ENCODE measurements at regions not wholly inside any gene's neighbourhood (a gene's known extent, or its start where the extent isn't known, plus 50 kb on each side); places are given as distances from the start of the nearest gene placed in this dataset.

- no peak for DNase-seq (ENCODE audit: low spot score)
These were observed 103.4 kb upstream of the HAAO start for GRCh38 chr2:42895791-42896135.

DNA sequence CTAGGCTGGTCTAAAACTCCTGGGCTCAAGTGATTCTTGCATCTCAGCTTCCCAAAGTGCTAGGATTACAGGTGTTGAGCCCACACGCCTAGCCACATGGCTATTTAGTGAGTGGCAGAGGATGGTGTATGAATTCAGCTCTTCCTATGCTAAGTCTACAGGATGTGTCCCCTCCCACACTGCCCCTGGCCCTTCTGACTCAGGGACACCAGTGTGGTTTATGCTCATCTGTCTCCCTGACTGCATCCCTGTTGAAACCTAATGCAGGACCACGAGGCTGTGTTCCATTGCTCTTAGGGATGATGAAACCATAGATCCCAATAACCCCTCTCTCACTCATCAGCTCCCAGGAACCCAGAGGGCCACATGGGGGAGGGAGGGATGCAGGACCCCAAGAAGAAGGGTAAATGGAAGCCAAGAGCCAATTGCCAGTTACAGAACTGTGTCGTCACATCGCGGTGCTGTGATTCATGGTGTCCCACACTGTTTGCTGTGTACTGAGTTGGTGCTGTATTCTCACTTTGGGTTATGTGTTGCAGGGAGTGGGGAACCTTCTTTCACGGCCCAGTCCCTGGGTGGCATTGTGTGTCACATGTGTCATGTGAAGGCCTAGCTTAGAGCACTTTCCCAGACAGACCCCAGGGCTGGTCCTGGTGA, 102.9 kb upstream of the HAAO start:
- no peak for DNase-seq (ENCODE audit: low spot score)

- no peak for DNase-seq (ENCODE audit: low spot score)
These were observed 100.8 kb upstream of the HAAO start for GRCh38 chr2:42893047-42893758.

DNA sequence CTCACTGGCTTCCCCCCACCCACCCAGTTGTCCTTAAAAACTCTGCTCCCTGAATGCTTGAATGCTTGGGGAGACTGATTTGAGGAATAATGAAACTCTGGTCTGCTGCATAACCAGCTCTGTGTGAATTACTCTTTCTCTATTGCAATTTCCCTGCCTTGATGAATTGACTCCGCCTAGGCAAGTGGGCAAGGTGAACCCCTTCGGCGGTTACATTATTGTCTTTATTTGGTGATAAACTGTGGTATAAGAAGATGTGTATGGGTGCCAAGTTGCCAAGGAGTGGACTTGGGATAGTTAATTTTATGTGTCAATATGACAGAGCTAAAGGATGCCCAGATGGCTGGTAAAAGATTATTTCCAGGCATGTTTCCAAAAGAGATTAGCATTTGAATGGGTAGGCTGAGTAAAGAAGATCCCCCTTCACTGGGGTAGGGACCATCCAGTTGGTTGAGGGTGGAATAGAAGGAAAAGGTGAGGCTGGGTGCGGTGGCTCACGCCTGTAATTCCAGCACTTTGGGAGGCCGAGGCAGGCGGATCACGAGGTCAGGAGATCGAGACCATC, 98.5 kb upstream of the HAAO start:
- no peak for DNase-seq (ENCODE audit: low spot score)

GRCh38 chr2:42888321-42889245, 96.2 kb upstream of the HAAO start:
- no peak for DNase-seq (ENCODE audit: low spot score)

DNA sequence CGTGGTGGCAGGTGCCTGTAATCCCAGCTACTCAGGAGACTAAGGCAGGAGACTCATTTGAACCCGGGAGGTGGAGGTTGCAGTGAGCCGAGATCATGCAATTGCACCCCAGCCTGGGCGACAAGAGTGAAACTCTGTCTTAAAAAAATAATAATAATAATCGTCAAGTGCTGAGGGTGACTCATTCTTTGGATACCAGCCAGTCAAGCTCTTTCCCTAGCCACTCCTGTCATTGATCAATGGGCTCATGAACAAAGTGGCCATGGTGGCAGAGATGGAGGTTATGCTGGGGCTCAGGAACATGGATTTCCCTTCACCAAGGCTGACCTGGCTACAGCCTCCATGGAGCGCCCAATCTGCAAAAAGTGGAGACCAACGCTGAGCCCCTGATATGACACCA, 94.5 kb upstream of the HAAO start:
- DNase-seq (ENCODE audit: low spot score), result no peak

GRCh38 chr2:42882756-42883155, 90.4 kb upstream of the HAAO start:
- no peak for DNase-seq (ENCODE audit: low spot score)

GRCh38 chr2:42881732-42882131, 89.3 kb upstream of the HAAO start:
- DNase-seq (ENCODE audit: low spot score), result peak; percentile 57

DNA sequence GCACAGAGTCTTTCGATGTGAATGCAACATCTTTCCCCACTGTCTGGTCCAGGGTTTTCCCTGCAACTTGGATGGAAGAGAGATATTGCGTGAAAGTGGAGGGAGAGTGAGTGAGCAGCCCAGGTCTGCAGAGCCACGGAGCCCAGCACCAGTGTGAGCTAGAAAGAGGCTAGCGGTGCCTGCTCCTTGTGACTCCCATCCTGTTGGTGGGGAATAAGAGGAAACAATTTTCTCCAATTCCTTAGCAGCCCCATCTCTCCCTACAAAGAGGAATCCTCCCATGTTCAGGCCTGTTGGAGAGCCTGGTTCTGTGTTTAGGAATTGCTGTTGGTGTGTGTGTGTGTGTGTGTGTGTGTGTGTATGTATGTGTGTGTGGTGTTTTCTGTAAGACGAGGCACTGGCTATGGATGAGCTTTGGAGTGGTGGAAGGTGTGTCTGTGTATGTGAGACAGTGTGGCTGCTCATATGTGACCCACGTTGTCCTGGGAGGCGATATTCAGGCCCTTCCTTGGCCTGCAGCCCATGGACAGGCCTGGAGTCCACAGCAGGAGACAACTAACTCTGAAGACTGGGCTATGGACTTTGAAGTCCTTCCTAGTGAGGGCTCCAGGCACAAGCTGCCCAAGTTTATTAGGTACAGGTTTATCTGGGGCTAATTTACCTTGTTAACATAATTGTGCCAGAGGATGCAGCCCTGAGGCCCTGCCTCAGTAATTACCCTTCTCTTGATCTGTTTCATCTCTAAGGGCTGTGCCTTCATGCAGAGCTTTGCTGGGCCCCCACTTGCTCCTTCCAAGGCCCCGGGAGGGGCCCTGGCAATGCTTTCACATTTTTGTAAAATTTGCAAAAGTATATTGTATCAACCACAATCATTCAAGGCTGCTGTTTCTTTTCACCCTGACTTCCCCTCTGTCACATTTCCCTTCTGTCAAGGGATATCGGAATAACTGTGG, 88.6 kb upstream of the HAAO start:
- DNase-seq (ENCODE audit: low spot score), result no peak

DNA sequence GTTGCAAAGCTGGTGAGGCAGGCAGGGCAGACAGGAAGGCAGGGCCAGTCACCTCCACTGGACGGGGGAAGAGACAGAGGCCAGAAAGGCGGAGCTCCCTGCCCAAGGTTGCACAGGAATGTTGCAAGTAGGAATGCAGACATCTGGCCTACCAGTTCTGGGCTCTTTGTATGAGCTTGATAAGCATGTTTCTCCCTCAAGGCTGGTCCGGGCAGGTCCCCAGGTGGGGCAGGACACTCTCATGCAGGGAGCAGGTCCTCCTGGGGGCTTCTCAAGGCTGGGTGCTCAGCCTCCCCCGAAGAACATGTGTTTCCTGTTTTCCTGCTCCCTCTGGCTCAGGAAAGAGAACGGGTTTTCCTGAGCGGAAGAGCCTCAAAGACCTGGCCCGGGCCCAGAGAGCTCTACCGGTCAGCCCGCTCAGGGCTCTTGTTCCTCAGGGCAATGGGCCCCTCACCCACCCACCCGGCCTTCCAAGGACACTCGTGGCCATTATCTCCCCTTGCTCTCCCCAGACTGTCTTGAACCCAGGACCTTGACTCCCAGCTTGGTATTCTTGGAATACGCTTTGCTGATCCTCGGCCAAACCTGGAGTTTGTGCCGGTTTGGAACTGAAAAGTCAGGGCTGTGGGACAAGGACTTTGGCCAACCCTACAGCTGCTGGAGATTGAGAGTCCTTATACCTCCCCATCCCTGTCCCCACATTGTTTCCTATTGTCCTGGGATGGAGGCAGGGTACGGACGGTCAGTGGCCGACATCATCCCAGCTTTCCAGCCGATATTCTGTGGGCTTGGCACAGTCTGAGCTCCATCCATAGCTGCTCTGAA, 87.7 kb upstream of the HAAO start:
- no peak for DNase-seq (ENCODE audit: low spot score)

DNA sequence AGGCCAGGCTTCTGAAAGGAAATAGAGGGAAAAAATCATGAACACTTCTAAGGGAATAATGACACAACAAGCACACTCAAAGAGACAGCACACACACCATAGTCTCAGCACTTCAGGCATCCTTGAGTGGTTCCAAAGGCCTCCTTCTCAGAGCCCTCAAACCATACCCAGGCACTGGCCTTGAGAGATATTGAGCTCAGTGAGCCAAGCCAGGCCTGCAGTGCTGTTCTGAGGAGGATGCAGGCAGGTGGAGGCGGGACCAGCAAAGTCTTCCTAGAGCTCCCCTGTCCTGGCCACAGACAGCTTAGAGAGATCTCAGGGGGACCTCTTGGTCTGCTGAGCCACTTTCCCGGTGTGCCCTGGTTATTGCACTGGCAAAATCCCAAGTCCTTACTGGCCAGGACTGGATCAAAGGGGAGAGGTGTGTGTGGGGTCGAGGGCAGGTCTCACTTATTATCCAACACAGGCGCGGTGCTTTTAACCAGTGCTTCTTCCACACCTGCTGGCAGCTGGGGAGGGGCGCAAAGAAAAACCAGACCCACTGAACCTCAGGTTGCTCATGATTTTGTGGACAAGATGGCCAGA, 86.8 kb upstream of the HAAO start:
- no peak for DNase-seq (ENCODE audit: low spot score)

DNA sequence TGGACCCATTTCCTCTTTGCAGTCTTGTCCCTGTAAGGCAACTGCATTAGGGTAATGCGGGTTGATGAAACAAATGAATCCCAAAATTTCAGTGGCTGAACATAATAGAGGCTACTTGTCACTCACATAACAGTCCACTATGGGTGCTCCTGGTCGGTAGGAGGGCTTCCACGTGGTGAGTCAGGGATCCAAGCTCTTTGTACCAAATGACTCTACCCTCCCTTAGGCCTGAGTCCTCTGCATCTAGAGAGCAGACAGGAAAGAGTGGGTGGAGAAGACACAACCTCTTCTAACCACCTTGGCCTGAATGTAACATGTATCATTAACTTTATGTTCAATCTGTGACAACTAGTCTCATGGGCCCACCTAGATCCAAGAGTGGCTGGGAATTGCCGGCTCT, 86.2 kb upstream of the HAAO start:
- no peak for DNase-seq (ENCODE audit: low spot score)

GRCh38 chr2:42877936-42878335, 85.6 kb upstream of the HAAO start:
- no peak for DNase-seq (ENCODE audit: low spot score)

- DNase-seq (ENCODE audit: low spot score), result no peak
These were observed 85.1 kb upstream of the HAAO start for GRCh38 chr2:42877511-42877910.

DNA sequence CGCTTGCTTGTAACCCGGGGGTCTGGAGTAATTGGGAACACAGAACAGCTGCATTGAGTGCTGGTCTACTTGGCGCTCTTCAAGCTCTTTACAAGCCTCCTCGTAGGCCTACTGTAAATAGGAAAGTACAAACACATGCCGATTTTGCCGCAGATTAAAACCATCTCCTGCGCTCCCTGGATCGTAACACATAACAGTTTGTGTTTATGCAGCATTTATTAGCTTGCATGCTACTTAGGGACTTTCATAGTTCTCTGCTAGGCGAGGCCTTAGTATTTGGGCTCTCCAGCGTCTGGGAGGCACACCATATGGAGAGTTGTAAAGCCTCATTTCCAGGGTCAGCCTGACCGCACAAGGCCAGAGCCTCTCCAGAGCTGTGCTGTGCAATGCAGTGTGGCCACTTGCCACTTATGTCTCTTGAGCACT, 84.0 kb upstream of the HAAO start:
- DNase-seq (ENCODE audit: low spot score), result no peak

DNA sequence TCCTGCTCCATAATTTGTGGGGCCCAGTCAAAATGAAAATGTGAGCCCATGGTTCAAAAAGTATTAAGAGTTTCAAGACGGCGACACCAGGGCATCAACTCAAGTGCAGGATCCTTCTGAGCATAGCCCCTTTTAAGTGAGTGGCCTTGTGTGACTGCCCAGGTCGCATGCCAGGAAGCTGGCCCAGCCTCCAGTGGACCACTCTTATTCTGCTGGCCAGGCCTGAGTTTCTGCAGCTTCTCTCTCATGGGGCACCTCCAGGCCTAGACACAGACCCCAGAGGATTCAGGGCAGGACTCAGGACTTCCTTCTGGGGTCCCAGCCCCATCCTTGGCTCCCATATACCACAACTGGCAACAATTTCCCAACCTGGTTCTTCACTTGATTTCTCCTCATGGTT, 83.5 kb upstream of the HAAO start:
- DNase-seq (ENCODE audit: low spot score), result no peak

DNA sequence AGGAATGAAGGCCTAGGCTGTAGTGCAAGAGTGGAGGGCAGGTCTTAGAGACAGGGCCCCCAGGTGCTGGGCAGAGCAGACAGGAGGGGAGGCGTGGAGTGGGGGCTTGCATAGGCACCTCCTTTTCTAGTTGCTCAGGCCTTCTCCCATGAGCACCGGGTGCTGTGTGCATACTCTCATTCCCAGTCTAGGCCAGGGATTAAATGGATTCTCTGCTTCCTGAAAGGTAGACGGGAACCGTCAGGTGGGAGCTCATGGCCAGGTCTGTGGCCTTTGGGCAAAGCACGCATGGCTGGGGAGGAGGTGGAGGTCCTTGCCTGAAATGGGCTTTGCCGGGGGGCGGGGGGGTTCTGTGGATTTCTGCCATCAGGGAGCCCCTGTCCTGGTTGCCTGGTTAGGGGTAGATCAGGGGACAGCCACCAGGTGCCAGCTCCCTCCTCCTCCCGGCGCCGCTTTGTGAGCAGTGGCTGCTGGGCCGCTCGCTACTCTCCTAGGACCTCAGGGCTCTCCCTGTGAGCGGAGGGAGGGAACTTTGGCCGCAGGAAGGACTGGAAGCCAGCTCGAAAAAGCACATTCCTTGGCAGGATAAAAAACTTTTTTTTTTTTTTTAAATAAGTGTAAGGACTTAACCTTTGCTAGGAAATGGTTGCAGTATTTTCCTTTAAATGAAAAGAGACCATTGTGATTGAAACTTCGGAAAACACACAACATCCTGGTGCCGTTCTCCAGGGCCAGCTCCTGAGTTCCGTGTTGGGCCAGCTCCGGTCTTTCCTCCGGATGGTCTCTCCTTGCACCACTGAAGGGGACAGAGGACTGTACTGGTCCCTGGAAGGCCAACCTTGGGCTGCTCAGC, 82.8 kb upstream of the HAAO start:
- no peak for DNase-seq (ENCODE audit: low spot score)

DNA sequence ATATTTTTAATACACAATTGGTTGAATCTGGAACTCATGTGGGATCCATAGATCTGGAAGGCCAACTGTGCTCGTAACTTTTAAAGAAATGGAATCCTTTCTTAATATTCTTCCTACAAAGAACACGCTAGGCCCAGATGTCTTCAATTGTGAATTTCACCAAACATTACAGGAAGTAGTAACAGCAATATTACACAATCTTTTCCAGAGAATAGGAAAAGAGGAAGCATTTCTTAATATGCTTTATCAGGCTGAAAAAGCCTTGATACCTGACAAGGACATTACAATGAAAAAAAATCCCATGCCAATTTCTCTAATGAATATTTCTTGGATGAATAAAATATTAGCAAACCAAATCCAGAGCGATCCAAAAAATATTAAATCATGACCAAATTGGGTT, 80.3 kb upstream of the HAAO start:
- no peak for DNase-seq (ENCODE audit: low spot score)

GRCh38 chr2:42871372-42871771, 79.0 kb upstream of the HAAO start:
- no peak for DNase-seq (ENCODE audit: low spot score)

Data from RKO (cell line).